SH-SY5Y (cell line): ENCODE measurements at regions not wholly inside any gene's neighbourhood (a gene's known extent, or its start where the extent isn't known, plus 50 kb on each side); places are given as distances from the start of the nearest gene placed in this dataset.

ENCODE experiments used
- GATA2 ChIP-seq: IDR thresholded peaks from 2 replicates; pipeline ENCODE4 v1.6.1; 2011; ENCODE audit warnings: mild to moderate bottlenecking, low read depth, low read length
- GATA3 ChIP-seq: IDR thresholded peaks from 2 replicates; pipeline ENCODE4 v1.6.1; 2011; ENCODE audit warnings: low read depth, mild to moderate bottlenecking, low read length, moderate library complexity

DNA sequence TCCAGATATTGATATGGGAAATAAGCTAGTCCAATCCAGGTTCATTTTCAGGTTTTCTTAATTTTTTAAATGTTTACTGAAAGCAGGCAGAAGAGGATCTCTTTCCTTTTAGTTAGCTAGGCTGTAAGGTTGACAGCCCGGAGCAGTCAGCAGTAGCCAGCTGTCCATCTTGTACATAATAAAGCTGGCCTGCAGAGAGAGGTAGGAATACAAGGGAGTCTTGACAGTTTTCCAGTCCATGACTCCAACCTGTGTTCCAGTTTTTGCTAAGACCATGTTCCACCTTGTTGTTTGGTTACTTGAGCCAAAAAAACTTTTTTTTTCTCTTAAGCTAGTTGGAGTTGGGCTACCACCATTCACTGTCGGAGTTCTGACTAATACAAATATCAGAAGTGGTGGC, 402.7 kb upstream of the TEX13C start:
- TF ChIP-seq GATA2: no peak
- no peak for TF ChIP-seq GATA3
